ENCODE measurements at regions not wholly inside any gene's neighbourhood (a gene's known extent, or its start where the extent isn't known, plus 50 kb on each side); places are given as distances from the start of the nearest gene placed in this dataset.
A peak's percentile ranks its signal among the peaks of the same experiment; 100 is the strongest.

- no peak for DNase-seq
Observed at GRCh38 chr15:89421219-89421618, 75.2 kb downstream of the RHCG start.

- DNase-seq: peak; percentile 61
Observed at GRCh38 chr15:89419370-89419984, 76.9 kb downstream of the RHCG start.

GRCh38 chr15:89417206-89417725, 79.1 kb downstream of the RHCG start:
- DNase-seq: no peak

GRCh38 chr15:89416339-89417183, 79.8 kb downstream of the RHCG start:
- DNase-seq: peak; percentile 85

- no peak for DNase-seq
Observed at GRCh38 chr15:89414571-89414970, 79.9 kb upstream of the POLG start.

GRCh38 chr15:89413877-89414276, 79.3 kb upstream of the POLG start:
- DNase-seq: no peak

- DNase-seq: no peak
Observed at GRCh38 chr15:89412905-89413411, 78.3 kb upstream of the POLG start.

- no peak for DNase-seq
Observed at GRCh38 chr15:89410039-89410435, 75.4 kb upstream of the POLG start.

- DNase-seq: no peak
Observed at GRCh38 chr15:89409184-89410038, 74.8 kb upstream of the POLG start.

- DNase-seq: no peak
Observed at GRCh38 chr15:89408372-89409183, 74.0 kb upstream of the POLG start.

GRCh38 chr15:89406940-89407607, 72.5 kb upstream of the POLG start:
- no peak for DNase-seq

GRCh38 chr15:89406218-89406939, 71.8 kb upstream of the POLG start:
- no peak for DNase-seq

GRCh38 chr15:89405494-89405893, 70.9 kb upstream of the POLG start:
- DNase-seq: no peak

GRCh38 chr15:89404023-89404422, 69.4 kb upstream of the POLG start:
- no peak for DNase-seq

GRCh38 chr15:89402518-89402805, 67.8 kb upstream of the POLG start:
- DNase-seq: no peak

GRCh38 chr15:89401631-89402517, 67.2 kb upstream of the POLG start:
- DNase-seq: no peak

GRCh38 chr15:89400782-89401545, 66.3 kb upstream of the POLG start:
- no peak for DNase-seq

GRCh38 chr15:89400116-89400781, 65.6 kb upstream of the POLG start:
- no peak for DNase-seq
